Activated T-helper 1 cell treated with Interleukin-2 at 50 U/mL for 16 hours (primary cell): ENCODE measurements at regions not wholly inside any gene's neighbourhood (a gene's known extent, or its start where the extent isn't known, plus 50 kb on each side); places are given as distances from the start of the nearest gene placed in this dataset.
"Not testable (repeated sequence)": the region's sequence is repeated elsewhere in the genome, so short reads cannot be mapped to it uniquely, and the experiment has no call there.

ENCODE experiments used
- DNase-seq: peaks from one replicate; pipeline ENCODE4 v3.0.0-alpha.2; 2020; ENCODE audit warnings: low read depth

DNA sequence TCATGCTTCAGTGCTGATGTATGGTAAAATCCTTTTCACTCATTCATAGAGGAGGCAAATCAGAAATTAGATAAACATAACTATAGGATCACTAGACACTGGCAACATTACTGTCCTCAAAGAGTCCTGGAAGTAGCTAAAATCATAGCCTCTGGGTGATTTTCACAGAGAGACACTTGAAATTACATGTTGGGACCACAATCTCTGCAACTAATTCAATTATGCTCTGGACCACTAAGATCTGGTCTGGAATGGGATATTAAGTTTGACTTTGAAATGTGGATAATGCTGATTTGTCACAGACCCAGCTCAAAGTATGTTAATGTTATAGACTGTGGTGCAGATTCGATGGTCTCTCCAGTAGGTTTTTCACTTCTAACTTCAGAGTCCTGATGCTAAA, 214.6 kb upstream of the CCNH start:
- DNase-seq, result no peak

DNA sequence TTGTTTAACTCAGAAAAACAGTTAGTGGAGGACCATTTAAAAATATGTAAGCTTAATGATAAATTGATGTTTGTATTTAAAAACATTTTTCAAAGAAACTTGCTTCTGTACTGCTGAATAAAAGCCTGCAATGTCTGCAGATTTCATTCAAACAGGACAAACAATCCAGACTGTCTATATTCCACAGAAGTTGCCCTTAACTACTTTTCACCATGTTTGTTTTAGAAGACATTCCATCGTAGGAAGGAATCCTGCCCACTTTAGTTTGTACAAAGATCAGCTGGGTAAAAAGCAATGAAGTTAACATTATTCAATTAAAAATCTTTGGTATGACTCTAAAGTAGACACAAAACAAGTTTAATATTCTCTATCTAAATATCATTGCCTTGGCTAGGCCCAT, 195.7 kb upstream of the CCNH start:
- DNase-seq, result no peak

DNA sequence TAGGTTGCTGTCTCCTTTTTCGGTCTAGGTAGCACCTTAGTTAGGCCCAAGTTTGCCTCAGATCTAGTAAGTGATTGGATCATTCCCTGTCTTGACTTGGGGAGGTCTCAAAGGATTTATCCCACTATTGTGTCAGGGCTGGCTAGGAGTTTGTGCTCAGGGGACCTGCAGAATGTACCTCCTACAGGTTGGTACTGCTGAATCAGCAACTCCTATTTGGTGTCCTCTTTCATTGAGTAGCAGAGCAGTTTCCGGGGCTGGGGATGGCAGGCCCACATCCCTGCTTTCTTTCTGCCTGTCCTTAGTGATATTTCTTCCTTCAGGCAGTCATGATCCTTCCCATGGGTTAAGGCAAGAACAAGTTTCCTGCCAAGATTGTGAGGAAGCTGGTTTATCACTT, 192.9 kb upstream of the CCNH start:
- DNase-seq, result no peak

DNA sequence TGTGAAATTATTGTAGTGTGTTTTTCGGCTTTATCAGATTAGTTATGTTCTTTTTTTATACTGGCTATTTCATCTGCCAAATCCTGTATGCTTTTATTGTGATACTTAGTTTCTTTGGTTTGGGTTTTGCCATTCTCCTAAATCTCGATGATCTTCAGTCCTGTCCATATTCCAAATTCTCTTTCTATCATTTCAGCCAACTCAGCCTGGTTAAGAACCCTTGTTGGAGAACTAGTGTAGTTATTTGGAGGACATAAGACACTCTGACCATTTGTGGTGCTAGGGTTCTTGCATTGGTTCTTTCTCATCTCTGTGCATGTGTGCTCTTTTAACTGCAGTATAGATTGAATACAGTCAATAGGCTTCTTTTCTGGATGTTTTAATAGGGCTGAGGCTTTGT, 187.0 kb upstream of the CCNH start:
- DNase-seq, result no peak

DNA sequence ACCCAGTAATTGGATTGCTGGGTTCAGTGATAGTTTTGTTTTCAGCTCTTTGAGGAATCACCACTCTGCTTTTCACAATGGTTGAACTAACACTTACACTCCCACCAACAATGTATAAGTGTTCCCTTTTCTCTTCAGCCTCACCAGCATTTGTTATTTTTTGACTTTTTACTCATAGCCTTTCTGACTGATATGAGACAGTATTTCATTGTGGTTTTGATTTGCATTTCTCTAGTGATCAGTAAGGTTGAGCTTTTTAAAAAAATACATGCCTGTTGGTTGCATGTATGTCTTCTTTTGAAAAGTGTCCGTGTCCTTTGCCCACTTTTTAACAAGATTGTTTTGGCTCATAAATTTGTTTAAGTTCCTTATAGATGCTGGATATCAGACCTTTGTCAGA, 185.7 kb upstream of the CCNH start:
- DNase-seq, result no peak

DNA sequence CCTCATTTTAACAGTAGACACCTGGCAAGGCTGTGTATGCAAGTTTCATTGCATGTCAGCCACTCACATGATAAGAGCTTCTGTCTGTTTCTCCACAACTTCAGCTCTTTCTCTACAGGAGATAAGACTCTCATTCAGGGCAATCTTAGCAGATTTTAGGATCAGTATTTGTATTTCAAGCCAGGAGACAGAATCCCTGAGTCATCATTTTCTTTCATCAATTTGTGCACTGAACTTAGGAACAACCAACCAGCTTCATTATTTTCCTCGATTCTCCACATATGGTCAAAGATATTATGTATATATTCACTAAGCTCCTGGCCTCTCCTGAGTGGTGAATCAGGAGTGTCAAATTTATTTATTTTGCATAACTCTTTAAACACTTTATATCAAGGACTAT, 181.8 kb upstream of the CCNH start:
- DNase-seq, result no peak

DNA sequence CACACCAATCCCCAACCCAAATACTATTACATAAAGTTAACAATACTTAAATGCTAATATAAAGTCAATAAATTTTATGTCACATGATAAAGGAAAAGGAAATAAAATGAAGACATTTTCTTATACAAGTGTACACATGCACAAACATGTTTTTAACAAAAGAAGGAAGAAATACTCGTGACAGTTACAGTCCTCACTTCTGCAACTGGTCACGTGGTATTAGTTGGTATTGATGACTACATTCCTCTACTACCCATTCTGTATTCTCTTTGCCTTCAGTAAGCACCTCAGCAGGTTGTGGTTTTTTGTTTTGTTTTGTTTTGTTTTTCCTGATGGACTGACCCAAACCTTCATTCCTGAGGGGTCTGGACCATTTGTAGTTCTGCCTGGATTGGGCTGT, 176.9 kb upstream of the CCNH start:
- DNase-seq, result no peak

DNA sequence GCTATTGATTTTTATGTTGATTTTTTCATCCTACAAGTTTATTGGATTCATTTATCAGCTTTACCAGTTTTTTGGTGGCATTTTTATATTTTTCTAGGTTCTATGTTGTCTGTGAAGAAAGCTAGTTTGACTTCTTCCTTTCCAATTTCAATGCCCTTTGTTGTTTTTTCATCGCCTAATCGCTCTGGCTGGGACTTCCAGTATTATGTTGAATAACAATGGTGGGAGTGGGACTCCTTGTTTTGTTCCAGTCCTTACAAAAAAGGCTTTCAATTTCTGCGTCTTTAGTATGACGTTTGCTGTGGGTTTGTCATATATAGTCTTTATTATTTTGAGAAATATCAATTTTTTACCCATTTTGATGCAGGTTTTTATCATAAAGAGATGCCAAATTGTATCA, 175.6 kb upstream of the CCNH start:
- DNase-seq, result no peak

DNA sequence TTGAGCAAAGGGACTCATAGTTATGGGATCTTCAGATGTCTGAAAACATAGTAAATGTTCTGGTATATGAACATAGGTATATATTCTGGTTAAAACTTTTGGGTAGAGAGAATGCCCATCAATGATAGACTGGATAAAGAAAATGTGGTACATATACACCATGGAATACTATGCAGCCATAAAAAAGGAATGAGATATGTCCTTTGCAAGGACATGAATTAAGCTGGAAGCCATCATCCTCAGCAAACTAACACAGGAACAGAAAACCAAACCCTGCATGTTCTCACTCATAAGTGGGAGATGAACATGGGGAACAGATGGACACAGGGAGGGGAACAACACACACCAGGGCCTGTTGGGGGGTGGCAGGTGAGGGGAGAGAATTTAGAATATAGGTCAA, 171.0 kb upstream of the CCNH start:
- not testable (repeated sequence) for DNase-seq

DNA sequence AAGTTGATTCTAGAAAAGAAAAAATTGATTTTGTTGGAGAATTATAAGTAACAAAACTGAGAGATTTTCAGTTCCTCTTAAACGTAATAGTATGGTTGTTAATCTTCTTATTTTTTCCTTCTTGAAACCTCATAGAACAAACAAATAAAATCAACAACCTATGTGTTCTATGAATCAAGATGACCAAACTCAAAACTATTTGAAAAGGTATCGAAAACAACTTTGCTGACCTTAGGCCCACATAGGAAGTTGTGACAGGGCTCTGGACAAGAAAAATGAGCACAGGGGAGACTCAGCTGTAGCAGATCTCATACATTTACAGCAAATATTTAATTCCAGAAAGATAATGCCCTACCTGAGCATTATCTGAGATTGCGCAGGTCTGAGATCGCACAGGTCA, 169.4 kb upstream of the CCNH start:
- no peak for DNase-seq

DNA sequence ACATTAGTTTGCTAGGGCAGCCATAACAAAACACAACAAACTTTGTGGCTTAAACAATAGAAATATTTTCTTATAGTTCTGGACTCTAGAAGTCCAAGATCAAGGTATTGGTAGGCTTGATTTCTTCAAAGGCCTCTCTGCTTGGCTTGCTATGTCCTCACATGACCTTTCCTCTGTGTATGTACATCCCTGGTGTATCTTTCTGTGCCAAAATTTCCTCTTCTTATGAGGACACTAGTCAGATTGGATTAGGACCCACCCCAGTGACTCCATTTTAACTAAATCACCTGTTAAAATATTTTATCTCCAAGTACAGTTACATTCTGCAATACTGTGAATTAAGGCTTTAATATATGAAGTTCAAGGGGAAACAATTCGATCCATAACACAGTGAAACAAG, 168.9 kb upstream of the CCNH start:
- no peak for DNase-seq

DNA sequence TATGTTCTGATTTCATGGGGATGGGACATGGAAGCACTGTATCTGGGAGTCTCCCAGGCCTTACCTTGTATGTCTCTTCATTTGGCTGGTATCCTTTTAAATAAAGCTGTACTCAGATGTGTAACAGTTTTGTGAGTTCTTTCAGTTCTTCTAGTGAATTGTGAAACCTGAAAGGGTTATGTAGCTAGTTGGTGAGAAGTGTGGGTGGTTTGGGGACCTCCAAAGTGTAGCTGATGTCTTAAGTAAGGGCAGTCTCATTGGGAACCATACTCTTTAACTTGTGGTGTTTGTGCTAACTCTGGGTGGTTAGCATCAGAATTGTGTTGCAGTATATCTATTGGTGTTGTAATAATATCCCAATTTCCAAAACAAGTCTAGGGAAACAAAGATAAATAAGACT, 166.9 kb upstream of the CCNH start:
- DNase-seq, result no peak

DNA sequence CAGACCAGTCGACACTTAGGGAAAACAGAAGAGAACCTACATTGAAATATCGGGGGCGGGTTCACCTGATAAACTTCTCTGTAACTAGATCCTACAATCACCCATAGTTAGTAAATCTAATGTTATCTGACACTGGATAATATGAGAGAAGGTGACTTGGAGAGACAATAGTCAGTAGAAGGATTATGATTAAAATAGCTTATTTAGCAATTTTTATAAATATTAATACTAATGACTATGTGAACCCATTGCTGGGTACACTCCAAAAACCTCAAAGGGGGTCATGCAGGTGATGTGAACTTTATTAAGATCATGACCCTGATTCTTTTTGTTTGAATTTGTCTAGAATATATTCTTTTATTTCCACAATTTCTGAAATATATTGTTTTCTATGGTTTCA, 164.1 kb upstream of the CCNH start:
- no peak for DNase-seq

DNA sequence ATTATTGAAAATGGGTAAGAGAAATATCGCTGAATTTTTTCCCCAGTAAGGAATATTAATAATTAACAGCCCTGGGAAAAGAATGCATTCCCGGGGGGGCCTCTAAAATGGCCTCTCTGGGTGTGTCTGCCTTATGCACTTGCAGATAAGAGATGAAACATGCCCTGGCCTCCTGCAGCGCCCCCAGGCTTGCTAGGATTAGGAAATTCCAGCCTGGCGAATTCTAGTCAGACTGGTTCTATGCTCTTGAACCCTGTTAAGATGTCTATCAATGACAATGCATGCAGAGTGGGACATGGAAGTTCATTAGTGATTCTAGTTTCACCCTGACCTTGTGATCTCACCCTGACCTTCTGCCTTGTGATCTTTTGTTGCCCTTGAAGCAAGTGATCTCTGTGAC, 163.6 kb upstream of the CCNH start:
- DNase-seq, result not testable (repeated sequence)

DNA sequence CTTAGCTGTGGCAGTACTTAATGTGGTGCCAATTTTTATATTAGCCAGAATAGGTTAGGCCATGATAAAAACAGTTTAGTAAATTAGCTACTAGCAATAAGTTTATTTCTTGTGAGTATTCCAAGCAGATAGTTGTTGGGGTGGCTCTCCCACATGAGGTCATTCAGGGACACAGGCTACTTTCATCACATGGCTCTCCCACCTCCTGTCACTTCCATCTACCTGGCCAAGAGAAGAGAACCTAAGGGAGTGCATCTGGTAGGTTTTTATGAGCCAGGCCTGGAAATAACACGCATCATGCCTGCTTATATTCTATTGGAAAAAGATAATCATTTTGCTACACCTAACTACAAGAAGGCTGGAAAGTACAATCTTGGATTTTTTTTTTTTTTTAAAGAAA, 161.4 kb upstream of the CCNH start:
- DNase-seq, result no peak

DNA sequence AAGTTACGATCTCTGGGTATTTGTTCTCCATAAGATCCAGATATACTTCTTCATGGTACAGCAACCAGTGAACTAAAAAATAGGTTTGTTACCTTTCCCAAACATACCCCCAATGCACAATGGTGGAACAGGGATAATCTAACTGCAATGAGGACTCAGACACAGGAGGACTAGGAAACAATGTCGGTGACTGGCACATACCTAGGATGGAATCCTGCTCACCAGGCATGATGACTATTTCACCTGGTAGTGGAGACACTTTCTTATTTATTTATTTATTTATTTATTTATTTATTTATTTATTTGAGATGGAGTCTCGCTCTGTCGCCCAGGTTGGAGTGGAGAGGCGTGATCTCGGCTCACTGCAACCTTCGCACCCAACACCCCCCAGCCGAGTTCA, 159.9 kb upstream of the CCNH start:
- no peak for DNase-seq

DNA sequence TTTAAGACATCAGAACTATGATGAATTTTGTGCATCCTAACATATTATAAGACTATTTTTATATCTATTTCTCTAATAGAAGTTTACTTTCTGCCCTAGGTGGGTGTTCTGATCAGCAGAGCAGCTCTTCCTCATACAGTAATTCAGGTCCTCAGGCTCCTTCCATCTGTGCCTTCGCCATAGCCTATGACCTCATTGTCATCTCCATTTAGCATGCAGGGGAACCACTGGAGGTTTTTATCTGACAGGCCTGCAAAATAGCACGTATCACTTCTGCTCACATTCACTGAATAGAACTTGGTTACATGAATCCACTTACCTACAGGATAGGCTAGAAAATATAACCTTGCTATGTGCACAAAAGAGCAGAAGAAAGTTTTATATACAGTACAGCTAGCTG, 159.4 kb upstream of the CCNH start:
- no peak for DNase-seq

DNA sequence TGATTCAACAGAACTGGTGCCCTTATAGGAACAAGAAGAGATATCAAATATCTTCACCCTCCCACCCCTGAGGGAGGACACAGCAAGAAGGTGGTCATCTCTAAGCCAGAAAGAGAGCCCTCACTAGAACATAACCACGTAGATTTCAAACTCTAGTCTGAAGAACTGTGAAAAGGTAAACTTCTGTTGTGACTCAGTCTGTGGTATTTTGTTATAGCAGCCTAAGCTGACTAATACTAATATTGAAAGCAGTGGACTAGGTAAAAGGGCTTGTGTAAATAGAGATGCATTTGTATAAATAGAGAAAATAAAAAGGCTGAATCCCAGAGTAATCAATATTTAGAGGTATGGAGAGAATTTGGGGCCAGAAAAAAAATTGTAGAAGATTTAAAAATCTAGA, 157.6 kb upstream of the CCNH start:
- DNase-seq, result no peak

DNA sequence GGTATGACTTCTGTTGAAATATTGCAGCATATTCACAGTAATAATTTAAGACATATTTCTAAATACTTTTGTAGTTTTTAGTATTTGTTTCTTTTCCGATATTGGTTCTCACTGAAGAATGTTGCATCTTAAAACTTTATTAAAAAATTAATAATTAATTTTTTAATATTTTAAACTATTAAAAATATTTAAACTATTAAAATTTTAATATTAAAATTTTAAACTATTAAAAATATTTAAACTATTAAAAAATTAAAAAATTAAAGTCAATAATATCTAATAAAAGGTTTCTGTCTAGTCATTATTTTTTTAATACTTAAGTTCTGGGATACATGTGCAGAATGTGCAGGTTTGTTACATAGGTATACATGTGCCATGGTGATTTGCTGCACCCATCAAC, 149.3 kb upstream of the CCNH start:
- no peak for DNase-seq

DNA sequence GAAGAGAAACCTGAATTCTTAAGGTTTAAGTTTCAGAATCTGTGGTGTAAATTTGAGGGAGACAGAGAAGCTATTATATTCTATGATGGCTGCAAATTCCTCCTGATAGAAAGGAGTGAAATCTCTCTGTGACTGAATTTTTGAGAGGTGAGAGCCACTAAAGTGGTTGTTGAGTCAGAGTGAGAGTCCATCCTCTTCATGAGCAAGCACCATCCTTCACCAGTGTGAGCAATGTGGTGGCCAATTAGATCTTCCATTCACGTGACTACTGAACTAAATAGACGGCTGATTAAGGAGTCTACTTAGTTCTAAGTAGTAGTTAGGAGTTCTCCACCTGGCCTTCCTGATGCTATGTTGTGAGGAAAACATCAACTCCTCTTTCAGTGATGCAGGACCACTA, 147.8 kb upstream of the CCNH start:
- DNase-seq, result no peak

DNA sequence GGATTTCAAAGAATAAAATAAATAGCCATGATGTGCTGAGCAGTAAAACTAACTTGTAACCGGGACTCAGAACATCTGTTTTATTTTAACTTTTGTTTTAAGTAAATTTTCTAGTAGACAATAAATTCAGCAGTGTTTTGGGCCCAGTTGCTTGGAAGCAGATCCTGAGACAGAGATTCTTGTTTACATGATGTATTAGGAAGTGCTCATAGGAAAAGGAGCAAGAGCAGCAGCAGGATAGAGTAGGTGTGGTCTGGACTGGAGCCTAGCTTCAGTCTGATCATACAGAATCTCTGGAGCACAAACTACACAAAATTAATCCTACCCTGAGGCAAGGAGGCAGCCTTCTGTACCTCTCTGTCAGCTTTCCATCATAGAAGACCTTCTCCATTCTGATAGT, 139.2 kb upstream of the CCNH start:
- no peak for DNase-seq

DNA sequence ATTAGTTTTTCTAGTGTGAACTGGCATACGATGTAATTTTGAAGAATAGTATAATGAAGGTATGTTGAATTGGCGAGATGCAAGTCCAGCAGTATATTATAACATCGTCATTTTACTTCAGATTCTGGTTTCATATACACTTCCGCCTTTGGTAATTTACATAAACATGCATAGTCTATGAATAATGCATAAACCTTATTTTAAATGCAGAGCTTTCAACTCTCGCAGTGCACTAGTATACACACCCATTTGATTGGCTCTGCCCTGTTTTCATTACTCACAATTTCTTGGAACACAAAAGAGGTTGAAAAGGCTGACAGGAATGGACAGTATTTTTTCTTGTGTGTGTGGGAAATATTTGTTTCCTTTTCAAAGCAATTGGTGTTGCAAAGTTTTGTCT, 128.9 kb upstream of the CCNH start:
- DNase-seq, result no peak

DNA sequence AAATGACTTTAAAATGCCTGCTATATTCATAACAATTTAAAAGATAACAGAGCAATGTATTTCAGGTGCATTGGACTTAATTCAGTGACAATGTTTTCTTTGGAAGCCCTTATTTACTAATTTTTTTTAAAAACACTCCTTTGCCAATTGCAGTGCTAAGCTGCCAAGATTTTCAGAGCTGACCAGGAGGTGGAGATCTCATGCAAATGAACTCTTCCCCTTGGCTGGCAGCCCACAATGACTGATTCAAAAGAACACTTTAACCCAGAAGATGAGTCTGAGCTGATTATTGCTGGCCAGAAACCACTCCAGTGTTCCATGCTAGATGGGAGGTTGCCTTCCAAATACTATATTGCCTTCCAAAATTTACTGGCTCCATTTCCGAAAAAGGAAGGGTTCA, 128.3 kb upstream of the CCNH start:
- DNase-seq, result no peak

DNA sequence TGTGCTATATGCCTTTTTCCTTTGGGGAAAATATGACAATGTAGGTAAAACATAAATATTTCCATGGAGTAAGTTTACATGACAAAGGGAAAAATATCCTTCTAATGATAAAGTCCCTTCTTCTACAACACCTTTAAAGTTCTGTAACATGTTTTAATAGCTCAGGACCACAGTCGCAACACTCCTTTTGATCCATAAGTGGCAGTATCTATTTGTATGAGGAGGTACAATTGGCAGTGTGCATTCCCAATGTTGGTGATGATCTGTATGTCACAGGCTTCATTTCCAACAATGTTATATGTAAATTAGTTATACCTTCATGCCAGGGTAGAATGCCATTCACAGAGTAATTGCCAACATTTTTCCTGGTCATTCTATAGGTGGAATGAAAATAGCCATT, 127.1 kb upstream of the CCNH start:
- DNase-seq, result no peak

DNA sequence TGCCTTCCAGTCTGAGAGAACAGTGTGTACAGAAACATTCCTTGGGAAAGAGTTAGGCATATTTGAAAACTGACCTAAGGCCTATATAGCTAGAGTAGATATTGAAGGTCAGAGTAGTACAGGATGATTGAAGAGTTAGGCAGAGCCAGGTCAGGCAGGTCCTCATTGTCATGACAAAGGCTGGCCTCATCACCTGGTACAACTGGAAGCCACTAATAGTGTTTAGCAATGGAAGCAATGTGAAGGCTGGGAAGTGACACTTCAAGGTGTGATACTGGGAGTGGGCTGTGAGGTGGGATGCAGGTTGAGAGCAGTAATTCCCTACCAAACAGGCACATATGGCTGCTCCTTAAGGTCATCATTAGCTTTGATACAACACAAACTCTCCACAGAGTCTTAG, 123.6 kb upstream of the CCNH start:
- DNase-seq, result no peak

DNA sequence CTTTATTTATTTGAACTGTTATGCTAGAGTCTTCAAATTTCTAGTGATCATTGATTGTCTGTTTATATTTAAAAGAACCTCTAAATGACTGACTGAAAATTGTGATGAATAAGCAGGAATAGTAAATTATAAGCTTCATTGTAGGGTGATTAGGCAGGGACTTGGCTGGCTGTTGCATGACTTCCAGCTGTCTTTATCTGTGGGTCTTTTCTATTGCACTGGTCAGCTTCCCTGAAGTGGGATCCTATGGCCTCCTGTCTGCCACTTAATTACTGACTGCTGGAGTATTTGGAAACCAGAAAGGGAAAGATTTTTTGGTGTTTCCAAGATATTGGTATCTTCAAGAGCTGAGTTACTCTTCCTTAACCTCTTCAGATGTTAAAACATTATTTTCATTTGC, 123.0 kb upstream of the CCNH start:
- no peak for DNase-seq
